HG02970 (cell line): ENCODE measurements at regions not wholly inside any gene's neighbourhood (a gene's known extent, or its start where the extent isn't known, plus 50 kb on each side); places are given as distances from the start of the nearest gene placed in this dataset.
"Not testable (repeated sequence)": the region's sequence is repeated elsewhere in the genome, so short reads cannot be mapped to it uniquely, and the experiment has no call there.

Experiments used
- ATAC-seq: cut with Tn5 transposase; IDR thresholded peaks from one replicate; pipeline ENCODE4 v1.9.1; 2021; ENCODE audit warnings: mild to moderate bottlenecking, moderate library complexity, moderate number of reproducible peaks; ENCODE audit not compliant: unreplicated experiment, low FRiP score

GRCh38 chrX:106493210-106493816 lies 118.5 kb upstream of the RADX start:
- not testable (repeated sequence) for ATAC-seq

- ATAC-seq: no peak
Measured at GRCh38 chrX:106499473-106499872, 112.3 kb upstream of the RADX start.

GRCh38 chrX:106510713-106511403 lies 100.9 kb upstream of the RADX start:
- ATAC-seq: no peak
